ENCODE measurements at regions not wholly inside any gene's neighbourhood (a gene's known extent, or its start where the extent isn't known, plus 50 kb on each side); places are given as distances from the start of the nearest gene placed in this dataset.

GRCh38 chr13:88217372-88217771, 546.2 kb downstream of the SLITRK5 start:
- ATAC-seq (ENCODE audit: insufficient number of reproducible peaks, low FRiP score, low read depth) (no peak), DNase-seq (ENCODE audit: low spot score) (no peak)
- TF ChIP-seq CTCF (IDR thresholded peaks at IDR 0.05): no peak
- H3K4me1 ChIP-seq (ENCODE audit: control insufficient read depth in 1 of 2, low read depth in 2 of 2): no peaks in the 10 kb centered on the region
- no peaks in the 10 kb centered on the region for H3K27me3 ChIP-seq (replicated peaks; ENCODE audit: insufficient read depth)
- H3K4me3 ChIP-seq: no peak overlapping the region
- H3K9me3 ChIP-seq: no peaks in the 10 kb centered on the region
- H3K36me3 ChIP-seq: no peaks in the 10 kb centered on the region
- no peak overlapping the region for H3K27ac ChIP-seq

GRCh38 chr13:88217883-88218282, 546.7 kb downstream of the SLITRK5 start:
- Histone ChIP-seq H3K36me3 (no peaks in the 10 kb centered on the region), H3K27ac (no peak overlapping the region)

GRCh38 chr13:88223958-88224357, 552.8 kb downstream of the SLITRK5 start:
- ATAC-seq (ENCODE audit: insufficient number of reproducible peaks, low FRiP score, low read depth) (no peak), DNase-seq (ENCODE audit: low spot score) (no peak)
- no peak for TF ChIP-seq CTCF (IDR thresholded peaks at IDR 0.05)
- no peak overlapping the region for H3K4me3 ChIP-seq
- H3K27ac ChIP-seq: no peak overlapping the region
- H3K4me1 ChIP-seq (ENCODE audit: control insufficient read depth in 1 of 2, low read depth in 2 of 2): no peaks in the 10 kb centered on the region
- no peaks in the 10 kb centered on the region for H3K36me3 ChIP-seq
- no peaks in the 10 kb centered on the region for H3K27me3 ChIP-seq (replicated peaks; ENCODE audit: insufficient read depth)
- H3K9me3 ChIP-seq: no peaks in the 10 kb centered on the region

More at GRCh38 chr13:88217883-88218282, 546.7 kb downstream of the SLITRK5 start:
- H3K27me3 ChIP-seq (replicated peaks; ENCODE audit: insufficient read depth): no peaks in the 10 kb centered on the region
- no peaks in the 10 kb centered on the region for H3K9me3 ChIP-seq
- DNase-seq (ENCODE audit: low spot score): no peak
- no peak for ATAC-seq (ENCODE audit: insufficient number of reproducible peaks, low FRiP score, low read depth)
- no peak overlapping the region for H3K4me3 ChIP-seq
- no peak for TF ChIP-seq CTCF (IDR thresholded peaks at IDR 0.05)
- H3K4me1 ChIP-seq (ENCODE audit: control insufficient read depth in 1 of 2, low read depth in 2 of 2): no peaks in the 10 kb centered on the region

GRCh38 chr13:88235441-88235840, 564.3 kb downstream of the SLITRK5 start:
- ATAC-seq (ENCODE audit: insufficient number of reproducible peaks, low FRiP score, low read depth): no peak
- Histone ChIP-seq H3K4me1 (ENCODE audit: control insufficient read depth in 1 of 2, low read depth in 2 of 2) (no peaks in the 10 kb centered on the region), H3K9me3 (no peaks in the 10 kb centered on the region), H3K4me3 (no peak overlapping the region), H3K27me3 (replicated peaks; ENCODE audit: insufficient read depth) (no peaks in the 10 kb centered on the region), H3K27ac (no peak overlapping the region), H3K36me3 (no peaks in the 10 kb centered on the region)
- TF ChIP-seq CTCF (IDR thresholded peaks at IDR 0.05): no peak
- DNase-seq (ENCODE audit: low spot score): no peak

- no peak for TF ChIP-seq CTCF (IDR thresholded peaks at IDR 0.05)
- no peak for ATAC-seq (ENCODE audit: insufficient number of reproducible peaks, low FRiP score, low read depth)
- H3K4me3 ChIP-seq: no peak overlapping the region
- H3K27ac ChIP-seq: no peak overlapping the region
- DNase-seq (ENCODE audit: low spot score): no peak
- no peaks in the 10 kb centered on the region for H3K4me1 ChIP-seq (ENCODE audit: control insufficient read depth in 1 of 2, low read depth in 2 of 2)
- no peaks in the 10 kb centered on the region for H3K27me3 ChIP-seq (replicated peaks; ENCODE audit: insufficient read depth)
- no peaks in the 10 kb centered on the region for H3K9me3 ChIP-seq
- H3K36me3 ChIP-seq: no peaks in the 10 kb centered on the region
Measured at GRCh38 chr13:88246239-88246638, 575.1 kb downstream of the SLITRK5 start.

Data from thoracic aorta (tissue), 2 donors.